Heart left ventricle (tissue), 13 donors: ENCODE measurements at regions not wholly inside any gene's neighbourhood (a gene's known extent, or its start where the extent isn't known, plus 50 kb on each side); places are given as distances from the start of the nearest gene placed in this dataset.

ENCODE experiments used
- POLR2A ChIP-seq, 2 donors: fragments of 450-650 bp; IDR thresholded peaks; one replicate each; pipeline ENCODE4 v1.6.1; 2017; ENCODE audit warnings: antibody characterized with exemption in 2 of 2, mild to moderate bottlenecking in 2 of 2, moderate library complexity in 2 of 2
- TF ChIP-seq, protein P1 (sequence below), 12 donors: fragments of 200-600 bp; sonication (generic) in 4 of 12; IDR thresholded peaks; one replicate each; pipeline versions ENCODE4 v1.5.0 to v1.8.0; 2018 to 2022; ENCODE audit warnings: antibody characterized with exemption in 12 of 12, mild to moderate bottlenecking in 5 of 12
- donor health status: ischemic (EF 13 %, LVEDD 7.1; RV severe dilation, severe dysfunction).
- donor health status: DM: no; HTN: yes; CAD: no.
- donor health status: DM: no; HTN: no; CAD: no.
- donor health status: ischemic (EF 25% LVEDD 6.9; RV normal size, moderate dysfunction).
- donor health status: ischemic (EF 25% LVEDD 5.7; RV mildly dilated, moderate dysfunction).
- donor health status: ischemic (EF 35%, LVEDD 5.7; RV mildly dilated, moderate dysfunction).
- donor health status: nonischemic (EF 11% LVEDD 7.7; RV severe dilation, severe dysfunction).
- donor health status: DM: yes; HTN: yes; CAD: no.
- donor health status: PGD.
- donor health status: ischemic (EF 29% LVEDD 5.4; RV normal size, mild dysfunction).
- donor health status: nonischemic (EF 23%, LVEDD 6.1; RV moderate dilation, normal function).

DNA sequence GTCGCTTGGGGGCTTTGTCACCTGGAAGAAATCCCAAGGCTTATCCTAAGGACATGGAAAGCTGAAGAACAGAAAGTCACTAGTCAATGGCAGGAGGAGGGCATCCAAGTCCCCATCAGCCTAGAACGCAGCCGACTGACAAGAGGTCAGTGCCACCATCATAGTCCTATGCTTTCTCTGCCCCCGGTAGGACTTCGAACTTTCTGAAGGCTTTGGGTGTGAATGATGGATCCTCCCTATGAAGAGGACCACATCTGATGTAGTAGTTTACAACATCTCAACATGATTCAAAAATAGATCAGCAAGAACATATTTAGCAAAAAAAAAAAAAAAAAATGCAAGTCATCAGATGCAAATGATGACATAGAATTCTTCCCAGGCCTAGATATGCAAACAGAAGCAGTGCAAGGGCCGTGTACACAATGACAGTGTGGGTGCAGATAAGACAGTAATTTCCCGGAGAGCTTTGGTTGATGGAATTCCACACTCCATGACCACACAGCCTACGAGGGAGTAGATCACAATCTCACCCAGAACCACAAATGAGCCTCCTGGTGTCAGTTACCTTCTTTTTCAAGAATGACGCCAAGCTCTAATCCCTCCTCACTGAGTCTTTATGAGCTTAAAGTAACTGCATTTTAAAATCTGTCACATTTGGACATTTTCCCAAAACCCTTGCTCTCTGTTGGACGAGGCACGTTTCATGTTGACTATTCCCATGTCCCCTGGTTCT, 88.2 kb downstream of the PSMG1 start:
- TF ChIP-seq, protein P1, sequence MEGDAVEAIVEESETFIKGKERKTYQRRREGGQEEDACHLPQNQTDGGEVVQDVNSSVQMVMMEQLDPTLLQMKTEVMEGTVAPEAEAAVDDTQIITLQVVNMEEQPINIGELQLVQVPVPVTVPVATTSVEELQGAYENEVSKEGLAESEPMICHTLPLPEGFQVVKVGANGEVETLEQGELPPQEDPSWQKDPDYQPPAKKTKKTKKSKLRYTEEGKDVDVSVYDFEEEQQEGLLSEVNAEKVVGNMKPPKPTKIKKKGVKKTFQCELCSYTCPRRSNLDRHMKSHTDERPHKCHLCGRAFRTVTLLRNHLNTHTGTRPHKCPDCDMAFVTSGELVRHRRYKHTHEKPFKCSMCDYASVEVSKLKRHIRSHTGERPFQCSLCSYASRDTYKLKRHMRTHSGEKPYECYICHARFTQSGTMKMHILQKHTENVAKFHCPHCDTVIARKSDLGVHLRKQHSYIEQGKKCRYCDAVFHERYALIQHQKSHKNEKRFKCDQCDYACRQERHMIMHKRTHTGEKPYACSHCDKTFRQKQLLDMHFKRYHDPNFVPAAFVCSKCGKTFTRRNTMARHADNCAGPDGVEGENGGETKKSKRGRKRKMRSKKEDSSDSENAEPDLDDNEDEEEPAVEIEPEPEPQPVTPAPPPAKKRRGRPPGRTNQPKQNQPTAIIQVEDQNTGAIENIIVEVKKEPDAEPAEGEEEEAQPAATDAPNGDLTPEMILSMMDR (IDR thresholded peaks at IDR 0.05) = no peak
- no peak for TF ChIP-seq POLR2A (IDR thresholded peaks at IDR 0.05)
